Breast epithelium (tissue), 4 donors: ENCODE measurements at regions not wholly inside any gene's neighbourhood (a gene's known extent, or its start where the extent isn't known, plus 50 kb on each side); places are given as distances from the start of the nearest gene placed in this dataset.

Experiments used
- DNase-seq, 2 donors: peaks; one replicate each; pipeline ENCODE4 v3.0.0-alpha.2; 2019; ENCODE audit warnings: low spot score in 2 of 2
- H3K27ac ChIP-seq, 2 donors: fragments of 200-600 bp; sonication (generic) in 1 of 2; one replicate each; pipeline ENCODE4 v1.5.1; 2016 to 2019; ENCODE audit warnings: mild to moderate bottlenecking in 1 of 2
- H3K27me3 ChIP-seq, 2 donors: fragments of 200-600 bp; sonication (generic) in 1 of 2; one replicate each; pipeline versions ENCODE4 v1.5.1 to v1.6.0; 2017 to 2019; ENCODE audit warnings: control low read depth in 1 of 2, mild to moderate bottlenecking in 1 of 2
- H3K36me3 ChIP-seq: fragments of 200-600 bp; one replicate; pipeline ENCODE4 v1.5.1; 2019
- H3K4me1 ChIP-seq, 2 donors: fragments of 200-600 bp; sonication (generic); one replicate each; pipeline ENCODE4 v1.5.1; 2016 to 2019; ENCODE audit warnings: control low read depth in 1 of 2
- H3K4me3 ChIP-seq, 3 donors: fragments of 200-600 bp; sonication (generic); 1 replicate in 2 of 3; 2 replicates in 1 of 3; pipeline ENCODE4 v1.5.1; 2016 to 2019; ENCODE audit warnings: mild to moderate bottlenecking in 3 of 3, moderate library complexity in 2 of 3
- H3K9me3 ChIP-seq, 2 donors: fragments of 200-600 bp; sonication (generic) in 1 of 2; one replicate each; pipeline ENCODE4 v1.5.1; 2016 to 2019; ENCODE audit warnings: control low read depth in 1 of 2
- CTCF ChIP-seq, 3 donors: fragments of 450-650 bp; IDR thresholded peaks; one replicate each; pipeline ENCODE4 v1.5.1; 2016 to 2017; ENCODE audit warnings: antibody characterized with exemption in 3 of 3, mild to moderate bottlenecking in 3 of 3, moderate library complexity in 3 of 3
- POLR2A ChIP-seq: fragments of 450-650 bp; IDR thresholded peaks from one replicate; pipeline ENCODE4 v1.6.1; 2016; ENCODE audit warnings: antibody characterized with exemption, mild to moderate bottlenecking, moderate library complexity
- POLR2AphosphoS5 ChIP-seq, 3 donors: sonication (generic); formaldehyde crosslinking; IDR thresholded peaks; one replicate each; pipeline ENCODE4 v1.6.1; 2017; ENCODE audit warnings: antibody characterized with exemption in 3 of 3
- intact Hi-C: fragments of 100-400 bp; cut with DNase I; formaldehyde crosslinking; loops from one replicate; pipeline ENCODE4 v1.15.1; 2023; ENCODE audit warnings: low total_unique reads

- intact Hi-C loops: no loop called here
- Histone ChIP-seq H3K4me1 (no peaks in the 10 kb centered on the region), H3K9me3 (no peaks in the 10 kb centered on the region), H3K27ac (no peak overlapping the region), H3K27me3 (no peaks in the 10 kb centered on the region), H3K4me3 (no peak overlapping the region), H3K36me3 (no peaks in the 10 kb centered on the region)
- DNase-seq: no peak
- no peak for TF ChIP-seq CTCF (IDR thresholded peaks at IDR 0.05)
- no peak for TF ChIP-seq POLR2A
- no peak for TF ChIP-seq POLR2AphosphoS5 (IDR thresholded peaks at IDR 0.05)
These were observed 1302.5 kb upstream of the TENM3 start for GRCh38 chr4:180940680-180941079.

DNA sequence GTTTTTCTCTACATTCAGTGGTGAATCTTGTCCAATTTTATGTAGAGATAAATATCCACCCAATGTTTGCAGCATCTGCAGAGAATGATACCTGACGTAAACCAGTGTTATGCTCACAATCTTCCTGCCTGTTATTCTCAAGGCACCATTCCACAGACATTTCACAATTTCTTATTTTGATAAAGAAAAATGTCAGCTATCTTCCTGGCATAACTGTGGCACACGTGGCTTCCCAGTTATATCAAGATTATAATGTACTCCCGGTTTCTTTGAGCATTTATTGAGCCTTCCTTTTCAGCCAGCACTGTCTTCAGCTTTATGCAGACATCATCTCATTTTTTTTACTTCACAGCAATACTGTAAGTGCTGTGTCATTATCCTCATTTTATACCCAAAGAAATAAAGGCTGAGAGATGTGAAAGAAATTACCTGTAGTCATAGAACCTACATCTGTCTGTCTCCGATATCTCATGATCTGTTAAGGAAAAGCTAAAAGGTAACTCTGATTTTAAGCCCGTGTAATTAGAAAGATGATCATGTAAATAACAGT lies 1300.8 kb upstream of the TENM3 start:
- Histone ChIP-seq H3K9me3 (no peaks in the 10 kb centered on the region), H3K27ac (no peak overlapping the region), H3K27me3 (no peaks in the 10 kb centered on the region), H3K36me3 (no peaks in the 10 kb centered on the region), H3K4me3 (no peak overlapping the region), H3K4me1 (no peaks in the 10 kb centered on the region)
- intact Hi-C loops: no loop called here
- no peak for DNase-seq
- TF ChIP-seq CTCF (IDR thresholded peaks at IDR 0.05): no peak
- no peak for TF ChIP-seq POLR2A
- TF ChIP-seq POLR2AphosphoS5 (IDR thresholded peaks at IDR 0.05): no peak

DNA sequence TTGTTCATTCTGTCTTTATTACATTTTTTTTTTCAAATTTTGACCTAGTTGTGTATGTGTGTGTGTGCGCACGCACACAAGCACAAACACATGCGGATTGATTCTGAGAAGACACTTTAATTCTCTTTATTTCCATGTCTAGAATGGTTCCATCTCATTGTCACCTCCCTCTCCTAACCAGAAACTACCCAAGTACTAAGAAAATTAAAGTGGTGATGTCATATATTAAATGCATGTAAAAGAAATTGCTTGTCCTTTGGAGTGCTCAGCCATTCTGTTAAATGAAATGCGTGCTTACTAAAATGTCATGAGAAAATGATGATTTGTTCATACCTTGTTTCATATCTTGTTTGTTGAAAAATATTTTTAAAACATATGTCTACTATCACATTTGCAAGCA lies 1297.0 kb upstream of the TENM3 start:
- no peaks in the 10 kb centered on the region for H3K9me3 ChIP-seq
- H3K4me1 ChIP-seq: no peaks in the 10 kb centered on the region
- intact Hi-C loops: no loop called here
- H3K36me3 ChIP-seq: no peaks in the 10 kb centered on the region
- TF ChIP-seq POLR2AphosphoS5 (IDR thresholded peaks at IDR 0.05) (no peak), CTCF (IDR thresholded peaks at IDR 0.05) (no peak), POLR2A (no peak)
- no peak for DNase-seq
- no peaks in the 10 kb centered on the region for H3K27me3 ChIP-seq
- no peak overlapping the region for H3K4me3 ChIP-seq
- no peak overlapping the region for H3K27ac ChIP-seq

GRCh38 chr4:180947425-180947824 lies 1295.8 kb upstream of the TENM3 start:
- H3K27ac ChIP-seq: no peak overlapping the region
- intact Hi-C loops: no loop called here
- H3K27me3 ChIP-seq: no peaks in the 10 kb centered on the region
- H3K4me3 ChIP-seq: no peak overlapping the region
- H3K36me3 ChIP-seq: no peaks in the 10 kb centered on the region
- H3K9me3 ChIP-seq: no peaks in the 10 kb centered on the region
- TF ChIP-seq POLR2AphosphoS5 (IDR thresholded peaks at IDR 0.05) (no peak), POLR2A (no peak), CTCF (IDR thresholded peaks at IDR 0.05) (no peak)
- no peaks in the 10 kb centered on the region for H3K4me1 ChIP-seq
- no peak for DNase-seq

GRCh38 chr4:180949424-180950213 lies 1293.6 kb upstream of the TENM3 start:
- Histone ChIP-seq H3K27me3 (no peaks in the 10 kb centered on the region), H3K4me3 (no peak overlapping the region), H3K9me3 (no peaks in the 10 kb centered on the region), H3K4me1 (no peaks in the 10 kb centered on the region), H3K27ac (no peak overlapping the region), H3K36me3 (no peaks in the 10 kb centered on the region)
- no peak for TF ChIP-seq POLR2A
- no peak for TF ChIP-seq CTCF (IDR thresholded peaks at IDR 0.05)
- DNase-seq: no peak
- intact Hi-C loops: loop anchor here (5.0 kb wide), 1 partner anchor 658 kb away; no protein-coding TSS in a partner anchor
